GM19328 (cell line): ENCODE measurements at regions not wholly inside any gene's neighbourhood (a gene's known extent, or its start where the extent isn't known, plus 50 kb on each side); places are given as distances from the start of the nearest gene placed in this dataset.

Experiments
- ATAC-seq: cut with Tn5 transposase; IDR thresholded peaks from one replicate; pipeline ENCODE4 v1.9.1; 2021; ENCODE audit warnings: mild to moderate bottlenecking, moderate library complexity; ENCODE audit not compliant: unreplicated experiment

DNA sequence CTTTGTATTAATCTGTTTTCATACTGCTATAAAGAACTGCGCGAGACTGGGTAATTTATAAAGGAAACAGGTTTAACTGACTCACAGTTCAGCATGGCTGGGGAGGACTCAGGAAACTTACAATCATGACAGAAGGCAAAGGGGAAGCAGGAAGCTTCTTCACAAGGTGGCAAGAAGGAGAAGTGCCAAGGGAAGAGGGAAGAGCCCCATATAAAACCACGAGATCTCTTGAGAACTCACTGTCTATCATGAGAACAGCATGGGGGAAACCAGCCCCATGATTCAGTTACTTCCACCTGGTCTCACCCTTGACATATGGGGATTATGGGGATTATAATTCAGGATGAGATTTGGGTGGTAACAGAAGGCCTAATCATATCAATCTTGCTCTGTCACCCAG lies 60.9 kb upstream of the CHD1 start:
- no peak for ATAC-seq

DNA sequence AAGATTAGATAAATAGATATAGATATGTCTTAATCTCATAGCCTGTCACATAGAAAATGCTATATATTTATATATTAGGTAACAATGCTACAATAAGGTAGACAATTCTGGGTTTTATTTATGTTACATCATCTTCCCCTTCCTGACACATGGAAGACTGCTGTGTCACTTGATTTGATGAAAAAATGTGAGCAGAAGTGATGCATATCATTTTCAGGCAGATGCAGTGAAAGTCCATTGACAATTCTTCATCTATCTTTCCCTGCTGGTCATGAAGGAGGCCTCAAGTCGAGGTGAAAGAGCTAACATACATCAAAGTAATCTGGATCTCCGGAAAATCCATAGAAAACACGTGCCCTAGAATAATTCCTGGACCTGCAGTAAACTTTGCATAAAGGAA lies 57.8 kb upstream of the CHD1 start:
- ATAC-seq = no peak

DNA sequence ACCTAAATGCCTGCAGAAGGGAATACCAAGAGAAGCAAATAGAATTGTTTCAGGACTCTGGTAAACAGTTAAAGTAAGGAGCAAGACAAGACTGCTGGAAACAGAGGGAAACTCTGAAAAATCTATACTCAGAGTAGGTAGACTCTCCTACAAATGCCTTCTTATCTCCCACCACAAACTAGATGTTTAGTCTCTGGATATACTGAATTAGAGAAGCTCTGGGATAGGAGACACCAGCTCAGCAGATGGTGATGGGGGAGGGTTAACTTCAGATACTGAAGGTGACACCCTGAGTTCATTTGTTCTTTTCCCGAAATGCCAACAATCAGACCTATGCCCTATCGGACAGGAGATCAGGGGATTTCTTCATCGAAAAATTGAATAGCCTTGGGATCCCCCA lies 54.1 kb upstream of the CHD1 start:
- ATAC-seq = no peak
